Fibroblast of mammary gland (primary cell): ENCODE measurements at regions not wholly inside any gene's neighbourhood (a gene's known extent, or its start where the extent isn't known, plus 50 kb on each side); places are given as distances from the start of the nearest gene placed in this dataset.
A peak's percentile ranks its signal among the peaks of the same experiment; 100 is the strongest.

Experiments used
- DNase-seq: peaks from one replicate; pipeline ENCODE4 v3.0.0-alpha.2; 2010; ENCODE audit warnings: low read depth
- H3K4me3 ChIP-seq: 2 replicates; pipeline ENCODE4 v1.5.1; 2011; ENCODE audit warnings: low read depth, mild to moderate bottlenecking, low read length, moderate library complexity; ENCODE audit not compliant: control insufficient read depth
- TF ChIP-seq, protein P1 (sequence below): conservative IDR thresholded peaks from 2 replicates; pipeline ENCODE4 v1.5.1; 2011; ENCODE audit warnings: low read depth, low read length, inconsistent platforms; ENCODE audit not compliant: control insufficient read depth, insufficient read depth

DNA sequence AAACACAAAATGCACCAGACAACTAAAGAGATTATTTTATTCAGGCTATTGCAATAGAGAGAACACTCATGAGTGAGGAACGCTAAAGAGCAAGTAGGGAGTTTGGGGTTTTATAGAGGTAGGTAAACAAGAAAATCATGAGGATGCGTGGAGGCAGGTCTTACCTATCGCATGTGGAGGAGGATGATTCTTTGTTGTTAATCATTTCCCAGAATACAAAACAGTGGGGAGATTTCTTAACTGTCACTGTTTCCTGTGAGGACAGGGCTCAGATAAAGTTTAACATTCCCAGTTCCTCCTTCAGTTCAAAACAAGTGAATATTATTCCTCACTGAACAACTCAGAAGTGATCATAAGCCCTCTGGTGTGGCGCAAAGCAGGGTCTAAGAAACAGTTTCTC lies 156.1 kb upstream of the MGAT5 start:
- no peak for DNase-seq
- no peak overlapping the region for H3K4me3 ChIP-seq
- TF ChIP-seq, protein P1, sequence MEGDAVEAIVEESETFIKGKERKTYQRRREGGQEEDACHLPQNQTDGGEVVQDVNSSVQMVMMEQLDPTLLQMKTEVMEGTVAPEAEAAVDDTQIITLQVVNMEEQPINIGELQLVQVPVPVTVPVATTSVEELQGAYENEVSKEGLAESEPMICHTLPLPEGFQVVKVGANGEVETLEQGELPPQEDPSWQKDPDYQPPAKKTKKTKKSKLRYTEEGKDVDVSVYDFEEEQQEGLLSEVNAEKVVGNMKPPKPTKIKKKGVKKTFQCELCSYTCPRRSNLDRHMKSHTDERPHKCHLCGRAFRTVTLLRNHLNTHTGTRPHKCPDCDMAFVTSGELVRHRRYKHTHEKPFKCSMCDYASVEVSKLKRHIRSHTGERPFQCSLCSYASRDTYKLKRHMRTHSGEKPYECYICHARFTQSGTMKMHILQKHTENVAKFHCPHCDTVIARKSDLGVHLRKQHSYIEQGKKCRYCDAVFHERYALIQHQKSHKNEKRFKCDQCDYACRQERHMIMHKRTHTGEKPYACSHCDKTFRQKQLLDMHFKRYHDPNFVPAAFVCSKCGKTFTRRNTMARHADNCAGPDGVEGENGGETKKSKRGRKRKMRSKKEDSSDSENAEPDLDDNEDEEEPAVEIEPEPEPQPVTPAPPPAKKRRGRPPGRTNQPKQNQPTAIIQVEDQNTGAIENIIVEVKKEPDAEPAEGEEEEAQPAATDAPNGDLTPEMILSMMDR, result no peak

GRCh38 chr2:134098321-134098720 lies 155.6 kb upstream of the MGAT5 start:
- H3K4me3 ChIP-seq, result no peak overlapping the region
- TF ChIP-seq, protein P1, result no peak
- DNase-seq, result no peak

- H3K4me3 ChIP-seq, result no peak overlapping the region
These were observed 154.6 kb upstream of the MGAT5 start for GRCh38 chr2:134099273-134099672.

GRCh38 chr2:134103196-134103595 lies 150.7 kb upstream of the MGAT5 start:
- DNase-seq, result peak; percentile 42
- TF ChIP-seq, protein P1, result no peak
- no peak overlapping the region for H3K4me3 ChIP-seq

More at GRCh38 chr2:134099273-134099672, 154.6 kb upstream of the MGAT5 start:
- TF ChIP-seq, protein P1, result no peak
- DNase-seq, result no peak

DNA sequence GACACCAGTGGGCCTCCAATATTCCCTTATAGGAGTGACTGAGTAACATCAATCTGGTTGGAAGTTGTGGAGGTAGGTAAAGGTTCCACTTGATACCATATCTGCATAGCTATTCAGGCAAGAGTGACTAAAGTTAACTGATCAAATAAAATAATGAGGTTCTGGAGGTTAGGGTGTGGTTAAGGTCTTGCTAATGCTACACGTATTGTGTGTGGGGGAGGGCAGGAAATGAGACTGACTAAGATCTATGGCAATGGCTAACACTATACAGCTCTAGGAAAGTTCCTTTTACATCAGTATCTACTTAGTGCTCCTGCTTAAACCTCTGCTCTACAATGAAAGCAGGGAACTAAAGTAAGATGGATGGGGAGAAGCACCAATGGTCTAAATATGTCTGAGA lies 149.1 kb upstream of the MGAT5 start:
- no peak for DNase-seq
- TF ChIP-seq, protein P1, result no peak
- no peak overlapping the region for H3K4me3 ChIP-seq

- no peak overlapping the region for H3K4me3 ChIP-seq
- TF ChIP-seq, protein P1, result no peak
These were observed 146.5 kb upstream of the MGAT5 start for GRCh38 chr2:134107402-134107801.

GRCh38 chr2:134108113-134108512 lies 145.8 kb upstream of the MGAT5 start:
- no peak overlapping the region for H3K4me3 ChIP-seq
- TF ChIP-seq, protein P1, result no peak
- DNase-seq, result no peak

More at GRCh38 chr2:134107402-134107801, 146.5 kb upstream of the MGAT5 start:
- no peak for DNase-seq
